ENCODE measurements at regions not wholly inside any gene's neighbourhood (a gene's known extent, or its start where the extent isn't known, plus 50 kb on each side); places are given as distances from the start of the nearest gene placed in this dataset.

GRCh38 chr2:39540414-39540813 is 103.3 kb upstream of the MAP4K3 start:
- H3K4me1 ChIP-seq (ENCODE audit: insufficient read depth, low read length), result no peaks in the 10 kb centered on the region
- H3K9ac ChIP-seq (ENCODE audit: low read length), result no peak overlapping the region
- no peaks in the 10 kb centered on the region for H3K9me3 ChIP-seq (ENCODE audit: low read length)
- no peak overlapping the region for H3K27ac ChIP-seq (ENCODE audit: low read depth, low read length)
- no peaks in the 10 kb centered on the region for H3K27me3 ChIP-seq (ENCODE audit: control insufficient read depth in 1 of 2, insufficient read depth in 2 of 2, low read length in 2 of 2)
- no peaks in the 10 kb centered on the region for H3K36me3 ChIP-seq (ENCODE audit: insufficient read depth, low read length)
- no peak overlapping the region for H3K4me3 ChIP-seq (ENCODE audit: low read depth in 1 of 2, low read length in 2 of 2)

DNA sequence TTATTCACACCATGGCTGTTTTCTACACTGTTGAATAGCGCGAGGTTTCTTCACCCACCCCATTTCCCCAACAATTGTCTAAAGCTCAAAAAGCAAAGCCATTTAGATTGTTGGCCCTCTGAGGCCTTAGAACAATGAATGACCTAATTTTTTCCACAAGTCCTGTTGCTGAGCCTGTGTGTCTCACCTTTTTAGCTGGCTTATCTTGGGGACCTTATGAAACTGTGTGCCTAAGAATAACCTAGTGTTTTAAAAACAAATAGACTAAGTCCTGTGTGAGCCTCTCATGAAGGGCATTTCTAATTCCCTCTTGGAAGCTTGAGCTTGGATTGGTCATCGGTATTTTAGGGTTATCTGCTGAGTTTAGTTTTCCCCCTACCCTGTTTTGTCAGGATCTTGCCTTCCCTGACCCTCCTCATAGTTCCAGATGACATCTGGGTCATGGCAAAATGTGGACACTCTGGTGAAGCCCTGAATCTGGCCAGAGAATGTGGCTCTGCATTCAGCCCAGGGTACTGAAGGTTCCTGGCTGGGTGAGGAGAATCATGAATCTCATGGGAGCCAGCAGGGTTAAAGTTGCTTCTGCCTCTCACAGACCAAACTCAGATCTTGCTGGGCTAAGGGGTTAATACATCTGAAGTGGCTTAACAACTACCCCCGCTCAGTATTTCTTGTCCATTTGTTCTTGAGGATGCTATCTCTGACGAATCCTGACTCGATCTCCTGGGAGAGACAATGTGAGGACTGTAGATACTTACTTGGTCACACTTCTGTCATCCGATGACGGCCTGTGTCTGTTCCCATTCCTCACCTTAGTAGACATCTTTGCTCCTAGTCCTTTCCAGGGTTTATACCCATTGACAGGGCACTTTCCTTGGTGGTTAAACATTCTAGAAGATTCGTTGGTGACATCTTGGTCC is 104.2 kb upstream of the MAP4K3 start:
- Histone ChIP-seq H3K27ac (ENCODE audit: low read depth, low read length) (no peak overlapping the region), H3K27me3 (ENCODE audit: control insufficient read depth in 1 of 2, insufficient read depth in 2 of 2, low read length in 2 of 2) (no peaks in the 10 kb centered on the region), H3K9me3 (ENCODE audit: low read length) (no peaks in the 10 kb centered on the region), H3K4me1 (ENCODE audit: insufficient read depth, low read length) (no peaks in the 10 kb centered on the region), H3K9ac (ENCODE audit: low read length) (no peak overlapping the region), H3K36me3 (ENCODE audit: insufficient read depth, low read length) (no peaks in the 10 kb centered on the region), H3K4me3 (ENCODE audit: low read depth in 1 of 2, low read length in 2 of 2) (no peak overlapping the region)

DNA sequence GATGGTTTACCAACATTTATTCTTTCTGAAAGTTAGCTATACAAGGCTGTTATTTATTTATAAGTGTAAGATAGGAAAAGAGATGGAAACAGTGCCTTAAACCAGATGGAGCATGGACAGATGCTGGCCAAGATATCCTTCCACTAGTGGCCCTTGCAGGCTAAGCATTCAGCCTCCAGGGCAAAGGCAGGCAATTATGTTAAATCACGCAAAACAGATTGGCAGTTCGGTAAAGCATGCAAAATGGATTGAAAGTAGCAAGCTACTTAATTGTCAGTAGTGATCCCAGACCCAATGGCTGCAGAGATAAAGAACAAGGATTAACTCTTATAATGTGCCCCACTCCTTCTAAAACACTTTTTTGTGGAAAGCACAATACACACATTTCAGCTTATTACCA is 105.4 kb upstream of the MAP4K3 start:
- no peaks in the 10 kb centered on the region for H3K36me3 ChIP-seq (ENCODE audit: insufficient read depth, low read length)
- H3K4me1 ChIP-seq (ENCODE audit: insufficient read depth, low read length), result no peaks in the 10 kb centered on the region
- no peaks in the 10 kb centered on the region for H3K9me3 ChIP-seq (ENCODE audit: low read length)
- H3K27me3 ChIP-seq (ENCODE audit: control insufficient read depth in 1 of 2, insufficient read depth in 2 of 2, low read length in 2 of 2), result no peaks in the 10 kb centered on the region
- no peak overlapping the region for H3K4me3 ChIP-seq (ENCODE audit: low read depth in 1 of 2, low read length in 2 of 2)
- no peak overlapping the region for H3K27ac ChIP-seq (ENCODE audit: low read depth, low read length)
- H3K9ac ChIP-seq (ENCODE audit: low read length), result no peak overlapping the region

GRCh38 chr2:39545957-39546356 is 108.9 kb upstream of the MAP4K3 start:
- Histone ChIP-seq H3K9me3 (ENCODE audit: low read length) (no peaks in the 10 kb centered on the region), H3K4me1 (ENCODE audit: insufficient read depth, low read length) (no peaks in the 10 kb centered on the region), H3K27me3 (ENCODE audit: control insufficient read depth in 1 of 2, insufficient read depth in 2 of 2, low read length in 2 of 2) (no peaks in the 10 kb centered on the region), H3K36me3 (ENCODE audit: insufficient read depth, low read length) (no peaks in the 10 kb centered on the region), H3K4me3 (ENCODE audit: low read depth in 1 of 2, low read length in 2 of 2) (no peak overlapping the region), H3K27ac (ENCODE audit: low read depth, low read length) (no peak overlapping the region), H3K9ac (ENCODE audit: low read length) (no peak overlapping the region)

GRCh38 chr2:39546409-39546808 is 109.3 kb upstream of the MAP4K3 start:
- no peak overlapping the region for H3K4me3 ChIP-seq (ENCODE audit: low read depth in 1 of 2, low read length in 2 of 2)

DNA sequence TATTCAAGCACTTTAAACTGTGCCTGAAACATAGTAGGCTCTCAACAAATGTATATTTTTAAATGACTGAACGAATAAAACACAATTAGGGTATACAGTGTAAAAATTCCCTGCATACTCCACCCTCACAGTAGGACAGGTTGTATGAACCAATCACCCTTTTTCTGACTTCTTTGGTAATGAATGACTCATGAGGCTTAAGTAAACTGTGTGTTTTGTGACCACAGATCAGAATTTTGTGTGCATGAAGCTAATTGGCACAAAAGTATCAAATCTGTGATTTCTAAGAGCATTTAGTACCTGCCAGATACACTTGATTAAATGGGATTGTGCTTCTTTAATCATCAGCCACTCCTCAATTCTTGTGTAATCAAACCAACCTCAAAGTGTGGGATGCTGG is 109.9 kb upstream of the MAP4K3 start:
- Histone ChIP-seq H3K27me3 (ENCODE audit: control insufficient read depth in 1 of 2, insufficient read depth in 2 of 2, low read length in 2 of 2) (no peaks in the 10 kb centered on the region), H3K9me3 (ENCODE audit: low read length) (no peaks in the 10 kb centered on the region), H3K9ac (ENCODE audit: low read length) (no peak overlapping the region), H3K4me1 (ENCODE audit: insufficient read depth, low read length) (no peaks in the 10 kb centered on the region), H3K36me3 (ENCODE audit: insufficient read depth, low read length) (no peaks in the 10 kb centered on the region), H3K4me3 (ENCODE audit: low read depth in 1 of 2, low read length in 2 of 2) (no peak overlapping the region), H3K27ac (ENCODE audit: low read depth, low read length) (no peak overlapping the region)

More at GRCh38 chr2:39546409-39546808, 109.3 kb upstream of the MAP4K3 start:
- Histone ChIP-seq H3K4me1 (ENCODE audit: insufficient read depth, low read length) (no peaks in the 10 kb centered on the region), H3K9me3 (ENCODE audit: low read length) (no peaks in the 10 kb centered on the region), H3K27ac (ENCODE audit: low read depth, low read length) (no peak overlapping the region), H3K27me3 (ENCODE audit: control insufficient read depth in 1 of 2, insufficient read depth in 2 of 2, low read length in 2 of 2) (no peaks in the 10 kb centered on the region), H3K36me3 (ENCODE audit: insufficient read depth, low read length) (no peaks in the 10 kb centered on the region), H3K9ac (ENCODE audit: low read length) (no peak overlapping the region)

GRCh38 chr2:39547811-39548719 is 111.0 kb upstream of the MAP4K3 start:
- Histone ChIP-seq H3K4me3 (ENCODE audit: low read depth in 1 of 2, low read length in 2 of 2) (no peak overlapping the region), H3K36me3 (ENCODE audit: insufficient read depth, low read length) (no peaks in the 10 kb centered on the region), H3K27ac (ENCODE audit: low read depth, low read length) (no peak overlapping the region), H3K9ac (ENCODE audit: low read length) (no peak overlapping the region), H3K27me3 (ENCODE audit: control insufficient read depth in 1 of 2, insufficient read depth in 2 of 2, low read length in 2 of 2) (no peaks in the 10 kb centered on the region), H3K4me1 (ENCODE audit: insufficient read depth, low read length) (no peaks in the 10 kb centered on the region), H3K9me3 (ENCODE audit: low read length) (no peaks in the 10 kb centered on the region)

GRCh38 chr2:39549000-39549399 is 111.9 kb upstream of the MAP4K3 start:
- Histone ChIP-seq H3K27me3 (ENCODE audit: control insufficient read depth in 1 of 2, insufficient read depth in 2 of 2, low read length in 2 of 2) (no peaks in the 10 kb centered on the region), H3K4me3 (ENCODE audit: low read depth in 1 of 2, low read length in 2 of 2) (no peak overlapping the region)

DNA sequence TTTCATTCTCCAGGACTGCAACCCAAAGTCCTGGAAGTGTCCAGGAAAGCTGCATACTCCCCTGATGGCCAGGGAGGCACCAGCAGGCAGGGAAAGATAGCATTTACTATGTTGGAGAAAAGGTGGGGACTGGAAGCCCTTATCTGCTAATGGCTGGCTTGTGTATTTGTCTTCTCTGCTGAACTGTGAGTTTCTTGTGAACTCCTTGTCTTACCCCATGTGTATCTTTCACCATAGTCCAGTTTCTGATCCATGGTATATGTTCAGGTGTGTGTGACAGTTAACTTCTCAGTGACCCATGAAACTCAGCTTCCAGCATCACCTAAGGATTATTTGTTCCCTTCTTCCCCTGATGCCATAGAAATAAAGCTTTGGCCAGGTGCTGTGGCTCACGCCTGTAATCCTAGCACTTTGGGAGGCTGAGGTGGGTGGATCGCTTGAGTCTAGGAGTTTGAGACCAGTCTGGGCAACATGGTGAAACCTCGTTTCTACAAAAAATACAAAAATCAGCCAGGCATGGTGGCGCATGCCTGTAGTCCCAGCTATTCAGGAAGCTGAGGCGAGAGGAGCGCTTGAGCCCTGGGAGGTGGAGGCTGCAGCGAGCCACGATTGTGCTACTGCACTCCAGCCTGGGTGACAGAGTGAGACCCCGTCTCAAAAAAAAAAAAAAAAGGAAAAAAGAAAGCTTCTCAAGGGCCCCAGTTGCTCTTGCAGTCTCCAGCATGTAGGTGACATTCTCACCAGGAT is 112.8 kb upstream of the MAP4K3 start:
- H3K9me3 ChIP-seq (ENCODE audit: low read length), result no peaks in the 10 kb centered on the region
- no peak overlapping the region for H3K27ac ChIP-seq (ENCODE audit: low read depth, low read length)
- H3K36me3 ChIP-seq (ENCODE audit: insufficient read depth, low read length), result no peaks in the 10 kb centered on the region
- no peaks in the 10 kb centered on the region for H3K27me3 ChIP-seq (ENCODE audit: control insufficient read depth in 1 of 2, insufficient read depth in 2 of 2, low read length in 2 of 2)
- no peaks in the 10 kb centered on the region for H3K4me1 ChIP-seq (ENCODE audit: insufficient read depth, low read length)
- no peak overlapping the region for H3K4me3 ChIP-seq (ENCODE audit: low read depth in 1 of 2, low read length in 2 of 2)
- no peak overlapping the region for H3K9ac ChIP-seq (ENCODE audit: low read length)

More at GRCh38 chr2:39549000-39549399, 111.9 kb upstream of the MAP4K3 start:
- Histone ChIP-seq H3K36me3 (ENCODE audit: insufficient read depth, low read length) (no peaks in the 10 kb centered on the region), H3K4me1 (ENCODE audit: insufficient read depth, low read length) (no peaks in the 10 kb centered on the region), H3K27ac (ENCODE audit: low read depth, low read length) (no peak overlapping the region), H3K9ac (ENCODE audit: low read length) (no peak overlapping the region), H3K9me3 (ENCODE audit: low read length) (no peaks in the 10 kb centered on the region)

GRCh38 chr2:39550701-39551285 is 113.7 kb upstream of the MAP4K3 start:
- no peaks in the 10 kb centered on the region for H3K27me3 ChIP-seq (ENCODE audit: control insufficient read depth in 1 of 2, insufficient read depth in 2 of 2, low read length in 2 of 2)
- H3K27ac ChIP-seq (ENCODE audit: low read depth, low read length), result no peak overlapping the region
- no peak overlapping the region for H3K4me3 ChIP-seq (ENCODE audit: low read depth in 1 of 2, low read length in 2 of 2)
- no peaks in the 10 kb centered on the region for H3K4me1 ChIP-seq (ENCODE audit: insufficient read depth, low read length)
- no peak overlapping the region for H3K9ac ChIP-seq (ENCODE audit: low read length)
- no peaks in the 10 kb centered on the region for H3K9me3 ChIP-seq (ENCODE audit: low read length)
- no peaks in the 10 kb centered on the region for H3K36me3 ChIP-seq (ENCODE audit: insufficient read depth, low read length)

DNA sequence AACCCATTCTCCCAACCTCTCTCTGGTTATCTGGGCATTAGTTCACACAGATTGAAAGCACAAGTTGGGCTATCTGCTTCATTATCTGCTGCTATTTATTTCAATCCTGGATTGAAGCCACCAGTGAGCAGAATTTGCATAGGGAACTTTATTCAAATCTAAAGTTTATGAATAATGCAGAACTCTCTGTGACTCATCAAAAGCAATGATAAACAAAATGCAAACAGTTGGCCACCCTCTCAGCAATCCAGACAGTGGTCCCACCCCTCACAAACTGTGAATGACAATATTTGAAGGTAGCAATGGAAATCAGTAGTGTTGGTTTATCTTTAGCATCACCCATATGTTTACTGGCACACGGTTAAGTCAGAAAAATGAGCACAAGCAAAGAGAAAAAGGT is 106.8 kb upstream of the TMEM178A start:
- H3K9me3 ChIP-seq (ENCODE audit: low read length), result no peaks in the 10 kb centered on the region
- H3K4me1 ChIP-seq (ENCODE audit: insufficient read depth, low read length), result no peaks in the 10 kb centered on the region
- no peak overlapping the region for H3K27ac ChIP-seq (ENCODE audit: low read depth, low read length)
- no peaks in the 10 kb centered on the region for H3K27me3 ChIP-seq (ENCODE audit: control insufficient read depth in 1 of 2, insufficient read depth in 2 of 2, low read length in 2 of 2)
- no peak overlapping the region for H3K9ac ChIP-seq (ENCODE audit: low read length)
- H3K36me3 ChIP-seq (ENCODE audit: insufficient read depth, low read length), result no peaks in the 10 kb centered on the region
- no peak overlapping the region for H3K4me3 ChIP-seq (ENCODE audit: low read depth in 1 of 2, low read length in 2 of 2)

Data from muscle layer of colon (tissue), 2 donors.